BJ (cell line): ENCODE measurements at regions not wholly inside any gene's neighbourhood (a gene's known extent, or its start where the extent isn't known, plus 50 kb on each side); places are given as distances from the start of the nearest gene placed in this dataset.

Source experiments
- CTCF ChIA-PET: fragments of 350-600 bp; formaldehyde crosslinking; extraction: SDS; loops from one replicate; lab custom pipeline; 2021; ENCODE audit warnings: antibody characterized with exemption, inconsistent platforms; lab: Yijun Ruan, JAX
- POLR2A ChIA-PET: fragments of 300-600 bp; sonication (Branson Sonifier 250); formaldehyde crosslinking; extraction: SDS; loops from one replicate; lab custom pipeline; 2021; ENCODE audit warnings: antibody characterized with exemption; lab: Charles Lee
- DNase-seq: peaks from one replicate; pipeline ENCODE4 v3.0.0-alpha.2; 2011; ENCODE audit warnings: low read depth
- H3K27me3 ChIP-seq: 2 replicates; pipeline ENCODE4 v1.6.0; 2011; ENCODE audit warnings: low read length; ENCODE audit not compliant: control insufficient read depth, insufficient read depth
- H3K36me3 ChIP-seq: 2 replicates; pipeline ENCODE4 v1.5.1; 2011; ENCODE audit warnings: low read length; ENCODE audit not compliant: control insufficient read depth, insufficient read depth
- H3K4me3 ChIP-seq: 2 replicates; pipeline ENCODE4 v1.5.1; 2011; ENCODE audit warnings: low read depth, mild to moderate bottlenecking, control low read depth, low read length
- CTCF ChIP-seq: IDR thresholded peaks from 2 replicates; pipeline ENCODE4 v1.5.1; 2011; ENCODE audit warnings: low read depth, mild to moderate bottlenecking, control low read depth, inconsistent platforms, low read length, moderate library complexity; ENCODE audit not compliant: insufficient read depth

- TF ChIP-seq CTCF = no peak
- ChIA-PET POLR2A (no interaction called here), CTCF (no interaction called here)
- Histone ChIP-seq H3K4me3 (no peak overlapping the region), H3K36me3 (no peaks in the 10 kb centered on the region), H3K27me3 (no peaks in the 10 kb centered on the region)
- no peak for DNase-seq
Measured at GRCh38 chr2:78118037-78118436, 595.9 kb upstream of the LRRTM4 start.

GRCh38 chr2:78120275-78120674, 598.1 kb upstream of the LRRTM4 start:
- H3K4me3 ChIP-seq = no peak overlapping the region
- no peak for DNase-seq
- no peaks in the 10 kb centered on the region for H3K36me3 ChIP-seq
- ChIA-PET POLR2A (no interaction called here), CTCF (no interaction called here)
- no peak for TF ChIP-seq CTCF
- no peaks in the 10 kb centered on the region for H3K27me3 ChIP-seq

GRCh38 chr2:78125042-78125441, 602.9 kb upstream of the LRRTM4 start:
- TF ChIP-seq CTCF = no peak
- POLR2A ChIA-PET = no interaction called here
- Histone ChIP-seq H3K27me3 (no peaks in the 10 kb centered on the region), H3K4me3 (no peak overlapping the region), H3K36me3 (no peaks in the 10 kb centered on the region)
- no peak for DNase-seq
- CTCF ChIA-PET = no interaction called here

- CTCF ChIA-PET = no interaction called here
- Histone ChIP-seq H3K27me3 (no peaks in the 10 kb centered on the region), H3K4me3 (no peak overlapping the region), H3K36me3 (no peaks in the 10 kb centered on the region)
- DNase-seq = no peak
- TF ChIP-seq CTCF = no peak
- POLR2A ChIA-PET = no interaction called here
Measured at GRCh38 chr2:78127424-78127823, 605.2 kb upstream of the LRRTM4 start.

GRCh38 chr2:78132391-78133370, 610.5 kb upstream of the LRRTM4 start:
- H3K4me3 ChIP-seq = no peak overlapping the region
- no peak for TF ChIP-seq CTCF
- H3K36me3 ChIP-seq = no peaks in the 10 kb centered on the region
- no peaks in the 10 kb centered on the region for H3K27me3 ChIP-seq
- POLR2A ChIA-PET = no interaction called here
- no peak for DNase-seq
- CTCF ChIA-PET = no interaction called here
